Effector memory CD8-positive, alpha-beta T cell (primary cell): ENCODE measurements at regions not wholly inside any gene's neighbourhood (a gene's known extent, or its start where the extent isn't known, plus 50 kb on each side); places are given as distances from the start of the nearest gene placed in this dataset.

Experiments used
- ATAC-seq: fragments of 150-1000 bp; cut with Tn5 transposase; replicated peaks from 2 replicates; pipeline ENCODE4 v1.10.0; 2021; ENCODE audit warnings: mild to moderate bottlenecking, moderate library complexity
- DNase-seq, 3 experiments: peaks; one replicate each; pipeline ENCODE4 v3.0.0; 2021
- H3K27ac Mint-ChIP-seq, 2 donors: one replicate each; pipeline ENCODE4 v1.8.0; 2022; ENCODE audit warnings: mild to moderate bottlenecking in 2 of 2, mixed read lengths in 2 of 2, moderate library complexity in 2 of 2
- H3K27me3 Mint-ChIP-seq, 2 donors: one replicate each; pipeline ENCODE4 v1.8.0; 2022; ENCODE audit warnings: mixed read lengths in 2 of 2
- H3K36me3 Mint-ChIP-seq: one replicate; pipeline ENCODE4 v1.8.0; 2022; ENCODE audit warnings: mild to moderate bottlenecking, moderate library complexity, mixed read lengths; ENCODE audit not compliant: insufficient read depth
- H3K4me1 Mint-ChIP-seq, 2 donors: one replicate each; pipeline ENCODE4 v1.8.0; 2022; ENCODE audit warnings: low read depth in 2 of 2, mixed read lengths in 2 of 2
- H3K4me3 Mint-ChIP-seq, 2 donors: one replicate each; pipeline ENCODE4 v1.8.0; 2022; ENCODE audit warnings: mild to moderate bottlenecking in 2 of 2, mixed read lengths in 2 of 2, moderate library complexity in 2 of 2
- H3K9me3 Mint-ChIP-seq, 2 donors: one replicate each; pipeline ENCODE4 v1.8.0; 2022; ENCODE audit warnings: mixed read lengths in 2 of 2

- H3K27ac Mint-ChIP-seq, result no peak overlapping the region
- ATAC-seq, result no peak
These were observed 633.5 kb downstream of the RAPGEF2 start for GRCh38 chr4:159736411-159736810.

GRCh38 chr4:159743971-159744370, 641.1 kb downstream of the RAPGEF2 start:
- H3K4me3 Mint-ChIP-seq, result no peak overlapping the region
- no peak for DNase-seq
- H3K27ac Mint-ChIP-seq, result no peak overlapping the region
- no peaks in the 10 kb centered on the region for H3K4me1 Mint-ChIP-seq
- no peak for ATAC-seq
- H3K9me3 Mint-ChIP-seq, result peaks cover 13 to 14% of the 10 kb centered on the region in 2 donors
- H3K27me3 Mint-ChIP-seq, result no peaks in the 10 kb centered on the region
- no peaks in the 10 kb centered on the region for H3K36me3 Mint-ChIP-seq

More at GRCh38 chr4:159736411-159736810, 633.5 kb downstream of the RAPGEF2 start:
- H3K9me3 Mint-ChIP-seq, result peaks cover 6 to 7% of the 10 kb centered on the region in 2 donors
- no peaks in the 10 kb centered on the region for H3K27me3 Mint-ChIP-seq
- H3K4me3 Mint-ChIP-seq, result no peak overlapping the region
- no peaks in the 10 kb centered on the region for H3K36me3 Mint-ChIP-seq
- no peak for DNase-seq
- no peaks in the 10 kb centered on the region for H3K4me1 Mint-ChIP-seq

DNA sequence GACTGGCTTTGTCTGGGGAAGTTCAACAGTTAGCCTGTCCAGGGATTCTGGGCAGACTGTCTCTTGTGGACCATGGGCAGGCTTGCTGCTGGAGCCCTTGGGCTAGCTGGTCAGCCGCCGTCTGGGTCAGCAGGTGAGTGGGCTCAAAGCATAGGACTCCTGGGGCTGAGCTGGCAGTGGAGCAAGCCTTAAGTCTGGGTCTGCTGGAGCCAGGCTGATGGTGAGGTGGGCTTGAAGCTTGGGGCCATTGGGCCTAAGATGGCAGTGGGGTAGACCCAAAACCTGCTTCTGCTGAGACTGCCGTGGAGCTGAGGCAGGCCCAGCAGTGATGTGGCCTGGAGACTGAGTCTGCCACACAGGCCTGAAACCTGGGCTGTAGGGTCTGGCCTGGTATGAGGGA, 645.1 kb downstream of the RAPGEF2 start:
- Mint-ChIP-seq H3K4me3 (no peak overlapping the region), H3K27ac (no peak overlapping the region)

DNA sequence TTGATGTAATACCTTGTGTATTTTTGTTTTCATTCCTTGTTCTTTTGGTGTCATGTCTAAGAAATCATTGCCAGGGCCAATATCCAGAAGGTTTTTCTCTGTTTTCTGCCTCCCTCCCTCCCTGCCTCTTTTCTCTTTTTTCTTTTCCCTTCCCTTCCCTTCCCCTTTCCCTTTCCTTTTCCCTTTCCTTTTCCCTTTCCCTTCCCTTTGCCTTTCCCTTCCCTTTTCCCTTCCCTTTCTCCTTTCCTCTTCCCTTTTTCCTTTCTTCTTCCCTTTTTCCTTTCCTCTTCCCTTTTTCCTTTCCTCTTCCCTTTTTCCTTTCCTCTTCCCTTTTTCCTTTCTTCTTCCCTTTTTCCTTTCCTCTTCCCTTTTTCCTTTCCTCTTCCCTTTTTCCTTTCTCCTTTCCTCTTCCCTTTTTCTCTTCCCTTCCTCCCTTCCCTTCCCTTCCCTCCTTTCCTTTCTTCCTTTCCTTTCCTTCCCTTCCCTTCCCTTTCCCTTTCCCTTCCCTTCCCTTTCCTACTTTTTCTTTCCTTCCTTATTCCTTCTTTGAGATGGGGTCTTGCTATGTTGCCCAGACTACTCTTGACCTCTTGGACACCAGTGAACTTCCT, 646.1 kb downstream of the RAPGEF2 start:
- H3K27ac Mint-ChIP-seq, result no peak overlapping the region
- no peak for ATAC-seq
- H3K27me3 Mint-ChIP-seq, result no peaks in the 10 kb centered on the region
- DNase-seq, result no peak
- H3K4me1 Mint-ChIP-seq, result no peaks in the 10 kb centered on the region
- H3K9me3 Mint-ChIP-seq, result peaks cover under 1 to 5% of the 10 kb centered on the region in 2 donors
- H3K4me3 Mint-ChIP-seq, result no peak overlapping the region
- H3K36me3 Mint-ChIP-seq, result no peaks in the 10 kb centered on the region

More for the DNA sequence above, 645.1 kb downstream of the RAPGEF2 start:
- Mint-ChIP-seq H3K36me3 (no peaks in the 10 kb centered on the region), H3K4me1 (no peaks in the 10 kb centered on the region), H3K27me3 (no peaks in the 10 kb centered on the region), H3K9me3 (peaks cover 4 to 6% of the 10 kb centered on the region in 2 donors)
- no peak for ATAC-seq
- DNase-seq, result no peak

- Mint-ChIP-seq H3K27ac (no peak overlapping the region), H3K4me1 (no peaks in the 10 kb centered on the region), H3K9me3 (peaks cover 7 to 11% of the 10 kb centered on the region in 2 donors), H3K36me3 (no peaks in the 10 kb centered on the region), H3K4me3 (no peak overlapping the region), H3K27me3 (no peaks in the 10 kb centered on the region)
- ATAC-seq (no peak), DNase-seq (no peak)
These were observed 654.6 kb downstream of the RAPGEF2 start for GRCh38 chr4:159757499-159757898.

- H3K4me3 Mint-ChIP-seq, result no peak overlapping the region
- H3K4me1 Mint-ChIP-seq, result no peaks in the 10 kb centered on the region
- H3K9me3 Mint-ChIP-seq, result peaks cover 7 to 11% of the 10 kb centered on the region in 2 donors
- H3K27me3 Mint-ChIP-seq, result no peaks in the 10 kb centered on the region
- H3K36me3 Mint-ChIP-seq, result no peaks in the 10 kb centered on the region
- no peak overlapping the region for H3K27ac Mint-ChIP-seq
- DNase-seq, result no peak
- ATAC-seq, result no peak
These were observed 655.2 kb downstream of the RAPGEF2 start for GRCh38 chr4:159758061-159758460.

GRCh38 chr4:159762672-159763071, 659.8 kb downstream of the RAPGEF2 start:
- DNase-seq (no peak), ATAC-seq (no peak)
- peaks cover under 1 to 2% of the 10 kb centered on the region in 2 donors for H3K9me3 Mint-ChIP-seq
- no peaks in the 10 kb centered on the region for H3K27me3 Mint-ChIP-seq
- no peaks in the 10 kb centered on the region for H3K4me1 Mint-ChIP-seq
- H3K27ac Mint-ChIP-seq, result no peak overlapping the region
- no peaks in the 10 kb centered on the region for H3K36me3 Mint-ChIP-seq
- H3K4me3 Mint-ChIP-seq, result no peak overlapping the region

GRCh38 chr4:159764343-159764952, 661.6 kb downstream of the RAPGEF2 start:
- DNase-seq (no peak), ATAC-seq (no peak)
- Mint-ChIP-seq H3K27me3 (no peaks in the 10 kb centered on the region), H3K27ac (no peak overlapping the region), H3K4me1 (no peaks in the 10 kb centered on the region), H3K36me3 (no peaks in the 10 kb centered on the region), H3K4me3 (no peak overlapping the region), H3K9me3 (peaks cover 0 to 7% of the 10 kb centered on the region in 2 donors)

GRCh38 chr4:159765382-159765781, 662.5 kb downstream of the RAPGEF2 start:
- no peak for ATAC-seq
- no peaks in the 10 kb centered on the region for H3K27me3 Mint-ChIP-seq
- H3K27ac Mint-ChIP-seq, result no peak overlapping the region
- H3K4me1 Mint-ChIP-seq, result no peaks in the 10 kb centered on the region
- H3K9me3 Mint-ChIP-seq, result peaks cover 0 to 7% of the 10 kb centered on the region in 2 donors
- no peaks in the 10 kb centered on the region for H3K36me3 Mint-ChIP-seq
- no peak for DNase-seq
- H3K4me3 Mint-ChIP-seq, result no peak overlapping the region

DNA sequence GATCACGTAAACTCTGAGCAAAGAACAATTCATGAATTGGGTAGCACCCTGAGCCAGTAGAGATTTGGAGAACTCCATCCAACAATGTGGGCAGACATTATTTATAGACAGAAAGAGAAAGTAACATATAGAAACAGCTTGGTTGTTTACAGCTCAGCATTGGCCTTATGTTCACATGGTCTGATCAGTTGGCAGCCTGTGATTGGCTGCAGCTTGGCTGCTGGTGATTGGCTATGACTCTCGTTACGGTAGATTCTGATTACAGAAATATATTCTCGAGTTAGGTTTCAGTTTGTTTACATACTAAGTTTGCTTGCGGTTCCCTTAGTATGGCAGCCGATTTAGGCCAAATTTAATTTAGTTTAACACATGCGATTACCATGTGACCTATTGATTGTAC, 663.4 kb downstream of the RAPGEF2 start:
- ATAC-seq (no peak), DNase-seq (no peak)
- Mint-ChIP-seq H3K4me1 (no peaks in the 10 kb centered on the region), H3K27me3 (no peaks in the 10 kb centered on the region), H3K4me3 (no peak overlapping the region), H3K36me3 (no peaks in the 10 kb centered on the region), H3K27ac (no peak overlapping the region), H3K9me3 (peaks cover 0 to 7% of the 10 kb centered on the region in 2 donors)

DNA sequence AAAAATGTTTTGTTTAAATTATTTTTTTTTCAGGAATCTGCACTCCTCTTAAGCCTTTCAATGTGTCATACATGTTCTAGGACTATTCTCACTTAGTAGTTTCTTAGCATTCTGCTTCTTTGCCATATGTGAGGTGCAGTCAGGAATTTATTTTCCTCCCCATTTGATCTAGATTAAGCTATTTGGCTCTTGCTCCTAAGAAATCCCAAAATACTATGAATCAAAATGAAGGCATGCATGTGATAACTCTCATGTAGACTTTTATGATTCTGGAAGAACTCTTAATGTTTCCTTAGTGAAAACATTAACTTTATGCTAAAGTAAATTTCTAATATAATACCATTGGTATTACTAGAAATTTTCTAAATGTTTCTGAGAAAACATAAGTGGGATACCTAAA, 664.5 kb downstream of the RAPGEF2 start:
- Mint-ChIP-seq H3K36me3 (no peaks in the 10 kb centered on the region), H3K27ac (no peak overlapping the region), H3K4me1 (no peaks in the 10 kb centered on the region), H3K27me3 (no peaks in the 10 kb centered on the region), H3K9me3 (peaks cover 0 to 7% of the 10 kb centered on the region in 2 donors), H3K4me3 (no peak overlapping the region)
- ATAC-seq (no peak), DNase-seq (no peak)

DNA sequence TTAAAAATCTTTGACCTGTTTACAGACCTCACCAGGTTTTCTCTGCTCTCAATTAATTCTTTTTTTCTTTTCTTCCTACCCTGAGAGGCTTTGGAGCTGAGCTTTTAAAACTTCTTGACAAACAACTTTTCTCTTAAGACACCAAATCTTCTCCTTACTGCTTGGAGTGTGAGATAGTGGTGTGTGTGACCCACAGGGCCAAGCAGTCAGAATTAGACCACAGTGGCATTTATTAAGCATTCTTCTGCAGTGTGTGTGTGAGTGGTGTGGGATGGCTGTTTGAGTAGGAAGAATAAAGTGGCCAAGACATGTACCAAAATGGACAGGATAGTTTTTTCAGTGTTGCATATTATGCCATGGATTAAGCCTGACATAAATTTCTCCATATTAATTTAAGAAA, 665.1 kb downstream of the RAPGEF2 start:
- Mint-ChIP-seq H3K36me3 (no peaks in the 10 kb centered on the region), H3K4me1 (no peaks in the 10 kb centered on the region), H3K27ac (no peak overlapping the region), H3K27me3 (no peaks in the 10 kb centered on the region), H3K9me3 (peaks cover 0 to 7% of the 10 kb centered on the region in 2 donors), H3K4me3 (no peak overlapping the region)
- DNase-seq, result no peak
- no peak for ATAC-seq

DNA sequence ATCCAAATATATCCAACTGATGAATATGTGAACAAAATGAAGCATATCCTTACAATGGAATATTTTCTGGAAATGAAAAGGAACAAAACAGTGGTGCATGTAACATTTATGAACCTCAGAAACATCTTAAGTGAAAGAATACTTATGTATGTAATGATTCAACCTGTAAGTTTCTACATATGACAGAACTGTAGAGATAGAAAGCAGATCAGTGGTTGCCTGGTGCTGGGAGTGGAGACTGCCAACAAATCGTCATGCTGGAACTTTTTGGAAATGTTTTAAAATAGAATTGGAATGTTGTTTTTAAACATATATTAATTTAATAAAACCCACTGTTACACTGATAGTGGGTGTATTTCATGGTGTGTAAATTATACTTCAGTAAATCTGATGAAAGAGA, 667.5 kb downstream of the RAPGEF2 start:
- no peaks in the 10 kb centered on the region for H3K36me3 Mint-ChIP-seq
- no peaks in the 10 kb centered on the region for H3K4me1 Mint-ChIP-seq
- DNase-seq (no peak), ATAC-seq (no peak)
- H3K27ac Mint-ChIP-seq, result no peak overlapping the region
- H3K27me3 Mint-ChIP-seq, result no peaks in the 10 kb centered on the region
- peaks cover 0 to 15% of the 10 kb centered on the region in 2 donors for H3K9me3 Mint-ChIP-seq
- H3K4me3 Mint-ChIP-seq, result no peak overlapping the region

GRCh38 chr4:159770969-159771368, 668.1 kb downstream of the RAPGEF2 start:
- Mint-ChIP-seq H3K9me3 (peaks cover 0 to 15% of the 10 kb centered on the region in 2 donors), H3K27ac (no peak overlapping the region), H3K27me3 (no peaks in the 10 kb centered on the region), H3K4me1 (no peaks in the 10 kb centered on the region), H3K36me3 (no peaks in the 10 kb centered on the region), H3K4me3 (no peak overlapping the region)
- ATAC-seq (no peak), DNase-seq (no peak)
